ENCODE measurements at regions not wholly inside any gene's neighbourhood (a gene's known extent, or its start where the extent isn't known, plus 50 kb on each side); places are given as distances from the start of the nearest gene placed in this dataset.
"Not testable (repeated sequence)": the region's sequence is repeated elsewhere in the genome, so short reads cannot be mapped to it uniquely, and the experiment has no call there.

- ATAC-seq (no peak), DNase-seq (no peak)
- no peaks in the 10 kb centered on the region for H3K9me3 Mint-ChIP-seq (ENCODE audit: insufficient read depth)
- H3K4me3 Mint-ChIP-seq = no peak overlapping the region
- H3K4me1 Mint-ChIP-seq (ENCODE audit: low read depth) = no peaks in the 10 kb centered on the region
- H3K27ac Mint-ChIP-seq = no peak overlapping the region
- no peaks in the 10 kb centered on the region for H3K27me3 Mint-ChIP-seq (ENCODE audit: low read depth)
- H3K36me3 Mint-ChIP-seq (ENCODE audit: low read depth) = no peaks in the 10 kb centered on the region
- POLR2A ChIA-PET = no interaction called here
- CTCF ChIA-PET = no interaction called here
These were observed 55.4 kb upstream of the GRPR start for GRCh38 chrX:16067886-16068515.

GRCh38 chrX:16063921-16064320, 59.4 kb upstream of the GRPR start:
- no peaks in the 10 kb centered on the region for H3K4me1 Mint-ChIP-seq (ENCODE audit: low read depth)
- no peak overlapping the region for H3K27ac Mint-ChIP-seq
- ATAC-seq = no peak
- ChIA-PET CTCF (no interaction called here), POLR2A (no interaction called here)
- no peaks in the 10 kb centered on the region for H3K9me3 Mint-ChIP-seq (ENCODE audit: insufficient read depth)
- no peaks in the 10 kb centered on the region for H3K36me3 Mint-ChIP-seq (ENCODE audit: low read depth)
- no peak overlapping the region for H3K4me3 Mint-ChIP-seq
- H3K27me3 Mint-ChIP-seq (ENCODE audit: low read depth) = no peaks in the 10 kb centered on the region
- no peak for DNase-seq

DNA sequence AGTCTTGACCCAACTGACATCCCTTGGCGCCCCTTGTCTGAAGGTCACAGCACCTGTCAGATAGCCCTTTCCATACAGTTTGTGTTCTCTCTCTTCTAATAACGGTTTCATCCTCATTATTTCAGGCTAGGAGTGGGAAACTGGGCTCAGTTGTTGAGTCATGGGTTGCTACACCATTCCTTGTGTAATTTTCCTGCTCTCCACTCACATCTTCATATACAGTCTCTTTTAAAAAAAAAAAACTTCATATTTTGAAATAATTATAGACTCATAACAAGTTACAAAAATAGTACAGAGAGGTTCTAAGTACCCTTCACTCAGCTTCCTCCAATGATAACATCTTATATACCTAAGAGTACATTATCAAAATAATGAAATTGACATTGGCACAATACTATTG, 60.2 kb upstream of the GRPR start:
- H3K27ac Mint-ChIP-seq = no peak overlapping the region
- no peak for DNase-seq
- ATAC-seq = no peak
- no peaks in the 10 kb centered on the region for H3K4me1 Mint-ChIP-seq (ENCODE audit: low read depth)
- no peaks in the 10 kb centered on the region for H3K27me3 Mint-ChIP-seq (ENCODE audit: low read depth)
- H3K36me3 Mint-ChIP-seq (ENCODE audit: low read depth) = no peaks in the 10 kb centered on the region
- ChIA-PET POLR2A (no interaction called here), CTCF (no interaction called here)
- H3K9me3 Mint-ChIP-seq (ENCODE audit: insufficient read depth) = no peaks in the 10 kb centered on the region
- H3K4me3 Mint-ChIP-seq = no peak overlapping the region

DNA sequence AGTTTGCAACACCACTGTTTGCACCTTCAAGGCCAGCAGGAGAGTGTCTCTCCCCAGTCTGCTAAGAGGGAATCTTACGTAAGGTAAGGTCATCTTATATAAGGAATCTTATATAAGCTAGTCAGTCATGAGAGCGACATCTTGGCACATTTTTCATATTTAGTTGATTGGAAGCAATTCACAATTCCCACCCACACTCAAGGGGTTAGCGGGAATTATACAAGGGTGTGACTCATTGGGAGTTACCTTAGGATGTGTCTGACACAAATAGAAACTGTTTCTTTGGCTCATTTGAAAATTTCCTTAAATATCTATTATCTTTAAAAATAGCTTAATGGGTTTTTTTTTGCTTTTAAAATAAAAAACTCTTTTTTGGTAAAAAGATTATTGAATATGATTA, 62.1 kb upstream of the GRPR start:
- no peak for ATAC-seq
- CTCF ChIA-PET = no interaction called here

GRCh38 chrX:16060252-16060651, 63.1 kb upstream of the GRPR start:
- DNase-seq (no peak), ATAC-seq (no peak)
- Mint-ChIP-seq H3K4me1 (ENCODE audit: low read depth) (no peaks in the 10 kb centered on the region), H3K4me3 (no peak overlapping the region), H3K27ac (no peak overlapping the region), H3K9me3 (ENCODE audit: insufficient read depth) (no peaks in the 10 kb centered on the region), H3K36me3 (ENCODE audit: low read depth) (no peaks in the 10 kb centered on the region), H3K27me3 (ENCODE audit: low read depth) (no peaks in the 10 kb centered on the region)
- CTCF ChIA-PET = no interaction called here
- POLR2A ChIA-PET = no interaction called here

More for the DNA sequence above, 62.1 kb upstream of the GRPR start:
- POLR2A ChIA-PET = no interaction called here
- Mint-ChIP-seq H3K27me3 (ENCODE audit: low read depth) (no peaks in the 10 kb centered on the region), H3K4me1 (ENCODE audit: low read depth) (no peaks in the 10 kb centered on the region), H3K9me3 (ENCODE audit: insufficient read depth) (no peaks in the 10 kb centered on the region), H3K4me3 (no peak overlapping the region), H3K27ac (no peak overlapping the region), H3K36me3 (ENCODE audit: low read depth) (no peaks in the 10 kb centered on the region)
- DNase-seq = no peak

DNA sequence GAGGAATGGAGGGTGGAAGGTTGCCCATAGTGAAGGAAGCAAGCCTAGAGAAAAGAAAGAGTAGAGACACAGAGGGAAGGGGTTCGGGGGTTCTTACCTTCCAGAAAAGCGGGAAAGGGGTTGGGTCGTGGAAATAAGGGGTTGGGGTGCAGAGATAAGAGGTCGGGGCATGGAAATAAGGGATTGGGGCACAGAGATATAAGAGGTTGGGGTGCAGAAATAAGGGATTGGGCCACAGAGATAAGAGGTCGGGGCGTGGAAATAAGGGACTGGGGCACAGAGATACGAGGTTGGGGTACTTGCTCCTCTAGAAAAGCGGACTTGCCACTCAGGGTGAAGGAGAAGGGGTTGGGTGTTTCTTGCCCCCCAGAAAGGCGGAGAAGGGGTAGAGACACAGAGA, 74.2 kb upstream of the GRPR start:
- H3K27ac Mint-ChIP-seq; H3K36me3 Mint-ChIP-seq (ENCODE audit: low read depth): not testable (repeated sequence)

DNA sequence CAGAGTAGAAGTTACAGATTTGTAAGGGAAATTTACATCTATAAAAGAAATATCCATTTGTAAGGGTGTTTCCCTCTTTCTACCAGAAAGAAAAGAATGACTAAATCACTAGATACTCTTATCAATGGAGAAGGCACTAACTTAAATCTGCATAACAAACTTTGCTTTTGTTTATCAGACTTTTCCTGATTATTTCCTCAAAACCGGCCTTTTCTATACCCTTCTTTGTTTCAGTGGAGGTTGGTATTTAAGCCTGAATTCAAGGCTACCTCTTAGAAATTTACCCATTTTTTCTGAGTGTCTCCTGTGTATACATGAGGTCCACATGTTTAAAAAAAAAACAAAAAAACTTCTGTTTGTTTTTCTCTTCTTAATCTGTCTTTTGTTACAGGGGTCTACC, 80.4 kb upstream of the GRPR start:
- Mint-ChIP-seq H3K36me3 (ENCODE audit: low read depth) (no peaks in the 10 kb centered on the region), H3K27ac (no peak overlapping the region), H3K4me3 (no peak overlapping the region), H3K9me3 (ENCODE audit: insufficient read depth) (no peaks in the 10 kb centered on the region), H3K27me3 (ENCODE audit: low read depth) (no peaks in the 10 kb centered on the region), H3K4me1 (ENCODE audit: low read depth) (peaks cover 3% of the 10 kb centered on the region)
- no peak for DNase-seq
- ChIA-PET POLR2A (no interaction called here), CTCF (no interaction called here)
- no peak for ATAC-seq

More for the DNA sequence above, 74.2 kb upstream of the GRPR start:
- H3K27me3 Mint-ChIP-seq (ENCODE audit: low read depth); ATAC-seq; H3K9me3 Mint-ChIP-seq (ENCODE audit: insufficient read depth); H3K4me1 Mint-ChIP-seq (ENCODE audit: low read depth); H3K4me3 Mint-ChIP-seq; CTCF ChIA-PET; POLR2A ChIA-PET; DNase-seq: not testable (repeated sequence)

DNA sequence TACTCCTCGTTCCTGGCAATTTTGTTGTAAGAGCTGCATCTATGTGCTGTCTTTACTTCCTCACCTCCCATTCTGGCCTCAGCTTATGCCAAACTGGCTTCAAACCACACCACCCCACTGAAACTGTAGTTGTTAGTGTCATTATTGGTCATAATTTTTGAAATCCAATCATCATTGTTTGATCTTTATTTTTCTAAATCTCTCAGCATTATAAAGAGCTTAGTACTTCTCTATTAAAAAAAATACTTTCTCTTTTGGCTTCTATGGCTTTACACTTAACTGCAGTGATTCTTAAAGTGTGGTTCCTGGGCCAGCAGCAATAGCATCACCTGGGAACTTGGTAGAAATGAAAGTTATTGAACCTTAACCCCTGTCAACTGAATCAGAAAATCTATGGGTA, 83.5 kb upstream of the GRPR start:
- H3K27me3 Mint-ChIP-seq (ENCODE audit: low read depth) = no peaks in the 10 kb centered on the region
- no peak overlapping the region for H3K27ac Mint-ChIP-seq
- H3K4me1 Mint-ChIP-seq (ENCODE audit: low read depth) = peaks cover 3% of the 10 kb centered on the region
- no peak for ATAC-seq
- DNase-seq = no peak
- no peaks in the 10 kb centered on the region for H3K9me3 Mint-ChIP-seq (ENCODE audit: insufficient read depth)
- CTCF ChIA-PET = no interaction called here
- no peaks in the 10 kb centered on the region for H3K36me3 Mint-ChIP-seq (ENCODE audit: low read depth)
- POLR2A ChIA-PET = no interaction called here
- no peak overlapping the region for H3K4me3 Mint-ChIP-seq

- peaks cover 3% of the 10 kb centered on the region for H3K4me1 Mint-ChIP-seq (ENCODE audit: low read depth)
- H3K27me3 Mint-ChIP-seq (ENCODE audit: low read depth) = peaks cover 2% of the 10 kb centered on the region
- no peak for DNase-seq
- H3K4me3 Mint-ChIP-seq = no peak overlapping the region
- no peak overlapping the region for H3K27ac Mint-ChIP-seq
- ChIA-PET CTCF (no interaction called here), POLR2A (no interaction called here)
- ATAC-seq = no peak
- H3K9me3 Mint-ChIP-seq (ENCODE audit: insufficient read depth) = no peaks in the 10 kb centered on the region
- H3K36me3 Mint-ChIP-seq (ENCODE audit: low read depth) = no peaks in the 10 kb centered on the region
These were observed 84.0 kb upstream of the GRPR start for GRCh38 chrX:16039363-16039762.

DNA sequence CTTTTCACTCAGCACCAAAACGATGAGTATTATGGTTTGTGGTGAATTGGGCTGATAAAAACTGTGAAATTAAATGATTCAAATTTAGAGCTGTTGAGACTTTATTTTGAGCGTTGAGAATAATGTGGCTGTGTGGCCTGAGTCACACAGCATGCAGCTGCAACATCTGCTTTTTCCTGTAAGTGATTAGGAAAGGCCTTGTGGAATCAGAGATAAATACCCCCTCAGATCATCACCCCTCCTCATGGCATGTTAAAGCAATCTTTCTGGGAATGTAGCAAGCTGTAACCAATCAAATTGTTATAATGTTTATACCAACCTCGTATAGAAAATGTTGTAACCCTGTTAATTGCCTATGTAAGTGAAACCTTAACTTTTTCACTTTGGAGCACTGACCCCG, 90.0 kb upstream of the GRPR start:
- Mint-ChIP-seq H3K4me3 (no peak overlapping the region), H3K27me3 (ENCODE audit: low read depth) (peaks cover 2% of the 10 kb centered on the region), H3K9me3 (ENCODE audit: insufficient read depth) (no peaks in the 10 kb centered on the region), H3K27ac (no peak overlapping the region), H3K4me1 (ENCODE audit: low read depth) (no peaks in the 10 kb centered on the region), H3K36me3 (ENCODE audit: low read depth) (no peaks in the 10 kb centered on the region)
- POLR2A ChIA-PET = no interaction called here
- ATAC-seq (no peak), DNase-seq (no peak)
- CTCF ChIA-PET = no interaction called here

DNA sequence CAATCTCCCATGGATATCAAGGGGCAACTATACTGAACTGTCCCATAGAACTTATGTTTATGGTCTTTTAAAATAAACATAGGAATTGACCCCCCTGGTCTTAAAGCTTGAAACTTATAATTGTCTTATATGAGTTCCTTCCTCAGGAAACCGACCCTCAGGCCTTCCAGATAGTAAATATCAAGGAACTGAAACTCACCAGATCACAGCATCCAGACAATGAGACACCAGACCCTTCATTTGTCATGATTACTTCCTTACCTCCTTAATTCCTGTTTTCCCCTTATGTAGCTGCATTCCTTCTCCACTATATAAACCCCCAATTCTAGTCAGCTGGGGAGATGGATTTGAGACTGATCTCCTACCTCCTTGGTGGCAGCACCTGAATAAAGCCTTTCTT, 94.8 kb upstream of the GRPR start:
- peaks cover 5% of the 10 kb centered on the region for H3K4me1 Mint-ChIP-seq (ENCODE audit: low read depth)
- no peaks in the 10 kb centered on the region for H3K36me3 Mint-ChIP-seq (ENCODE audit: low read depth)
- H3K27me3 Mint-ChIP-seq (ENCODE audit: low read depth) = no peaks in the 10 kb centered on the region
- H3K9me3 Mint-ChIP-seq (ENCODE audit: insufficient read depth) = no peaks in the 10 kb centered on the region
- no peak for ATAC-seq
- no peak for DNase-seq
- CTCF ChIA-PET = no interaction called here
- POLR2A ChIA-PET = no interaction called here
- no peak overlapping the region for H3K4me3 Mint-ChIP-seq
- no peak overlapping the region for H3K27ac Mint-ChIP-seq

GRCh38 chrX:16023790-16024734, 99.3 kb upstream of the GRPR start:
- H3K9me3 Mint-ChIP-seq (ENCODE audit: insufficient read depth) = no peaks in the 10 kb centered on the region
- ChIA-PET CTCF (no interaction called here), POLR2A (no interaction called here)
- no peak overlapping the region for H3K4me3 Mint-ChIP-seq
- no peaks in the 10 kb centered on the region for H3K27me3 Mint-ChIP-seq (ENCODE audit: low read depth)
- DNase-seq = no peak
- no peak overlapping the region for H3K27ac Mint-ChIP-seq
- no peaks in the 10 kb centered on the region for H3K36me3 Mint-ChIP-seq (ENCODE audit: low read depth)
- peaks cover 5% of the 10 kb centered on the region for H3K4me1 Mint-ChIP-seq (ENCODE audit: low read depth)
- ATAC-seq = no peak

Measured in activated CD8-positive, alpha-beta T cell treated with anti-CD3 and anti-CD28 coated beads, Interleukin-2, amount 10 ng/mL, durations not matched to agents 7 days and 5 days (primary cell).